Activated CD8-positive, alpha-beta memory T cell treated with anti-CD3 and anti-CD28 coated beads, Interleukin-2, amount 50 U/mL, for 4 hours (primary cell): ENCODE measurements at regions not wholly inside any gene's neighbourhood (a gene's known extent, or its start where the extent isn't known, plus 50 kb on each side); places are given as distances from the start of the nearest gene placed in this dataset.

Source experiments
- DNase-seq: peaks from one replicate; pipeline ENCODE4 v3.0.0-alpha.2; 2020

DNA sequence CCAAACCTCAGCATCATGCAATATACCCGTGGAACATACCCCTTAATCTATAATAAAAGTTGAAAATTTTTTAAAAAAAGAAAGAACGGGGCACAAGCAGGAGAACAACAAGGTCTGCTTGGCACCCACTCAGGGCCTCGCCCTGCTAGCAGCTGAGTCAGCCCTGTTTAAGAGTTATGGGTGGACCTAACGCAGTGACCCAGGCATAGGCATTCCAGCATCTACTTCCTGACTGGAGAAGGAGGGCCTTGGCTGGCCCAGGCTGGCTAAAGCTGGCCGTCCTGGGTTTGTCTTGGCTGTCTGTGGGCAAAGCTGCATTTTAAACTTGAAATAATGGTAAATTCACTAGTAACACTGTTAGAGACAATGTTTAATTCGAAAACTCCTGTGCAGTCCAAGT is 236.7 kb upstream of the PGRMC2 start:
- no peak for DNase-seq

GRCh38 chr4:128521648-128522111 is 234.1 kb upstream of the PGRMC2 start:
- no peak for DNase-seq

GRCh38 chr4:128521156-128521555 is 233.5 kb upstream of the PGRMC2 start:
- DNase-seq = no peak

DNA sequence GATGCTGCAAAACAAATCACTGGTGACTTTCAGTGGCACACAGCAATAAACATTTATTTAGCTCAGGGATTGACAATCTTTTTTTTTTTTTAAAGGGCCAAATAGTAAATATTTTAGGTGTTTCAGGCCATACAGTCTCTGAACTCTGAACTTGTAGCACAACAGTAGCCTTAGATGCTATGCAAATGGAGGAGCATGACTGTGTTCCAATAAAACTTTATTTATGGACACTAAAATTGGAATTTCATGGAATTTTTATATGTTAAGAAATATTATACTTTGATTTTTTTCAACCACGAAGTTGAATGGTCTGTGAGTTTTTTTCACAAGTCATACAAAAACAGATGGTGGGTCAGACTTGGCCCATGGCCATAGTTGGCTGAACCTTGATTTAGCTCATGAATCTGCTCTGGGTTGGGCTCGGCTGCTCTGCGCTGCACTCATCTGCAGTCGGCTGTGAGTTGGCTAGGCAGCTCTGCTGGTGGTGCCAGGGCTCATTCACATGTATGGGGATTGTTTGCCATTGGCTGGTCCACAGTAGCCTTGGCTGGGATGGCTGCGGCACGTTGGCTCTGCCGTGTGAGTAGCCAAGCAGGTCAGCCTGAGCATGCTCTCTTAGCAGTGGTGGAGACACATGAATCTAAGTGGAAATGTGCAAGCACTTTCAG is 231.7 kb upstream of the PGRMC2 start:
- DNase-seq = no peak

- no peak for DNase-seq
Measured at GRCh38 chr4:128517739-128518510, 230.3 kb upstream of the PGRMC2 start.

DNA sequence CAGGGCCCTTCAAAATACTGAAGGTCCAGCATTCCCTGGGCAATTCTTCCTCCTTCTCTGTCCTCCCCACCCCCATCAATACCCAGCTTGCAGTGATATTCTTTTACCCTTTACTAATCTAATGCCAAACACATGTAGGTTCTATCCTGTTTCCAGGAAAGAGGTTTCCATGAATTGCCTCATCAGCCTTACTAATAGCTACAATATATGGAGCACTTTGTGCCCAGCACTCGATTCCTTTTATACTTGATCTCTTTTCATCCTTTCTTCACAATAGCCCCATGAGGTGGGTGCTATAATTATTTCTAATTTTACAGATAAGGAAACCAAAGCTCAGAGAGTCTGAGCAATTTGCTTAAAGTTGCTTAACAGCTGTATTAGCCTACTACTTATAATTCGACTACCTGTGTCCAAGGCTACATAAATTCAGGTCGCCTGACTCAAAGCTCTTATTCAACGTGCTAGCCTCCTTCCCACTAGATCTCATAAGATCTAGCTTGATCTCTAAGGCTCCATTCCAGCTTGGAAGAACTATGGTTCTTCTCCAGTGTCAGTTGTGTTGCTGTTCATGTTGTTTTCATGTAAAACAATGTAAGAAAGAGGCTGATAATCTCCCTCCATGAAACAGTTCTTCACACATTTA is 229.6 kb upstream of the PGRMC2 start:
- no peak for DNase-seq

- no peak for DNase-seq
Measured at GRCh38 chr4:128516301-128516969, 228.8 kb upstream of the PGRMC2 start.

DNA sequence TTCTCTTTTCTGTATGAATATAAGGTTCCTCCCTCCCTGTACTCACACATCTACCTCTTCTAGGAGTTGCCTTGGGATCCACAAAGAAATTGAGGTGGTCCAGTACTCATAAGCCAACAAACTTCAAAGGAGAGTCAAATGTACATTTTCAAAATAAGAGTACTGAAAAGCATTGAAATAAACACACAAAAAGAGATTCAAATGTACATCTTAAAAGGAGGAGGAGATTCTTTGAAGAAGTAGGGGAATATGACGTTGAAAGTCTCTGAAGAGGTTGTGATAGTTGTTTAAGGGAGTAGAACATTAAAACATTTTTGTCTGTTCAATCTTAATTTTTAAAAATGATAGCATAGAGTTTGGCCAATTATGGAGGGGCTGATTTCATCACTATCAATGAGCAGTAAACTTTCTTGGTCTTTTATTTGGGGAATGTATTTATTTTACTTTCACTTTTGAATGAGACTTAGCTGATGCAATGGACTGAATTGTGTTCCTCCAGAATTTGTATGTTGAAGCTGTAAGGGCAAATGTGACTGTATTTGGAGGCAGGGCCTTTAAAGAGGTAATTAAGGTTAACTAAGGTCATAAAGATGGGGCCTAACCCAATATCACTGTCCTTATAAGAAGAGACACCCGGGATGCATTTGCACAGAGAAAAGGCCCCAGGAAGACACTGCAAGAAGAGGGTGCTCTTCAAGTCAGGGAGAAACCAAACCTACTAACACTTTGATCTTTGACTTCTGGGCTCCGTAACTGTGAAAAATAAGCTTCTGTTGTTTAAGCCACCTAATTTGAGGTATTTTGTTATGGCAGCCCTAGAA is 226.3 kb upstream of the PGRMC2 start:
- no peak for DNase-seq

DNA sequence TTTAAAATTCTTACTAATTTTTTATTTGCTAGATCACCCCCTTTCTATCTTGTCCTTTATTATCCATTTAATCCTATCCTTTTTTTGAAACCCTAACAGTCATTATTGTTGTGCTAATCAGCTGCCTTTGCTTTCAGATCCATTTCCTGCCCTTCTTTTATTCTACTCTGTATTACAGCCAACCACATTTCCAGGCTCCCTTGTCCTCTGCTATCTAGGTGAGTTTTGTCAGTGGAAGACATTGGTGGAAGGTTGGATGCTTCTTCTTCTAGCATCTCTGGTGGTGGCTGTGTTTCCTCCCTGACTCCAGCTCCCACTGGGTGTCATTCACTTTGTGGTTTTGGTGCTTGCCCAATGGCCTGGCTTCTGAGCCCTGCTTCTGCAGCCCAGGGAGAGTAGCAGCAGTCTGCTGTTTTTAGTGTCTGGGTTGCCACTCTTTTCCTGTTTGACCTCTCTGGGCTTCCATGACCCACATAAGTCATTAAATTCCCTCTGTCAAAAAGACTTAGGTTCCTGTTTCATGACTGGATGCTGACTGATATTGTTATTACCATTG is 225.2 kb upstream of the PGRMC2 start:
- no peak for DNase-seq

DNA sequence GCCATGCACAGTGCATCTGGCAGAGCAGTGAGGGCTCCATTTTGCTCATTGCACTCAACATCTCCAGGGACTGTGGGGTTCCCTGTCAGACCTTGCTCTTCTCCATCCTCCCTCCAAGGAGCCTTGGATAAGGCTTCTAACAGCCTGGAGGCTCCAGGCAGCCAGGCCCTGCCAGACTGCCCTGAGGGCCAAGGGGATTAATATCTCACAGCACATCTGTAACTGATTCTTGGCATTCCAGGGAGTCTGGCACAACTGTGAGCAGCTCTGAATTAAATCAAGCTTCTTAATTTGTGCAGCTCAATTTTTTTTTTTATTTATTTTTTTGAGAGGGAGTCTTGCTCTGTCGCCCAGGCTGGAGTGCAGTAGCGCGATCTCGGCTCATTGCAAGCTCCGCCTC is 224.5 kb upstream of the PGRMC2 start:
- DNase-seq = no peak

DNA sequence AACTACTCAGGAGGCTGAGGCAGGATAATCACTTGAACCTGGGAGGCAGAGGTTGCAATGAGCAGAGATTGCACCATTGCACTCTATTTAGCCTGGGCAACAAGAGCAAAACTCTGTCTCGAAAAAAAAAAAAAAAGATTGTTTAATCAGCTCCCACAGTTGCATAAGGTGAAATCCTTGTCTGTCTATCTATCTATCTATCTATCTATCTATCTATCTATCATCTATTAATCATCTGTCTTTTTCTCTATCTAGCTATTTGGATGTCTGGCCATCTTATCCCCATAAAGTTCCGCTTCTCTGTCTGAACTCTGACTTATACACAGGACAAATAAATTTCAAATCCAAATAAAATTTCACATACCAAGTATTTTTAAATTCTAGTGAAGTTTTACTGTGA is 223.2 kb upstream of the PGRMC2 start:
- DNase-seq = no peak

DNA sequence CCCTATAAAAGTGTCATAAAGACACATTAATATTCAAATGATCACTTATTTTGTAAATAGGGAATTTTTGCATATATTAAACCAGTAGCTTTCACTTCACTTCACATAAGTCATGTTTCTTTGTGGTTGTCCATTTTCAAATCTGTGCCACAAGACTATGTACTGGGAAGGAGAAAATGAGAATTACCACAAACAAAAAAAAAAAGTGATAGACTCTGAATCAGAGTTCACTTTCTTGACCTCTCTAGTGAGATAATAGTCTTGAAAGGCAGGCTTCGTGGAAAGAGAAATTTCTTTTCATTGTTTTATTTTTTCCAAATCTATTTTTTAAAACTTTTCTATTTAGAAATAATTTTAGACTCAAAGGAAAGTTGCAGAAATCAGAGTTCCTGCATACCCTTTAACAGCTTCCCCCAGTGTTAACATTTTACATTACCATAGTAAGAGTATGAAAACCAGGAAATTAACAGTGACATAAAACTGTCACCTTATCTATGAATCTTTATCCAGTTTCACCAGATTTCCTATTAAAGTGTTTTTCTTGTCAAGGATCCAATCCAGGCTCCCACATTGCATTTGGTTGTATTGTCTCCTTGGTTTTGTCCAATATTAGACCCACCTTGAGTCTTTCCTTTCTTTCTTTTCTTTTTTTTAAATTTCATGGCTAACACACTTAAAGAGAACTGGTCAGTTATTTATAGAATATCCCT is 215.4 kb upstream of the PGRMC2 start:
- no peak for DNase-seq

- no peak for DNase-seq
Measured at GRCh38 chr4:128501239-128501638, 213.6 kb upstream of the PGRMC2 start.

DNA sequence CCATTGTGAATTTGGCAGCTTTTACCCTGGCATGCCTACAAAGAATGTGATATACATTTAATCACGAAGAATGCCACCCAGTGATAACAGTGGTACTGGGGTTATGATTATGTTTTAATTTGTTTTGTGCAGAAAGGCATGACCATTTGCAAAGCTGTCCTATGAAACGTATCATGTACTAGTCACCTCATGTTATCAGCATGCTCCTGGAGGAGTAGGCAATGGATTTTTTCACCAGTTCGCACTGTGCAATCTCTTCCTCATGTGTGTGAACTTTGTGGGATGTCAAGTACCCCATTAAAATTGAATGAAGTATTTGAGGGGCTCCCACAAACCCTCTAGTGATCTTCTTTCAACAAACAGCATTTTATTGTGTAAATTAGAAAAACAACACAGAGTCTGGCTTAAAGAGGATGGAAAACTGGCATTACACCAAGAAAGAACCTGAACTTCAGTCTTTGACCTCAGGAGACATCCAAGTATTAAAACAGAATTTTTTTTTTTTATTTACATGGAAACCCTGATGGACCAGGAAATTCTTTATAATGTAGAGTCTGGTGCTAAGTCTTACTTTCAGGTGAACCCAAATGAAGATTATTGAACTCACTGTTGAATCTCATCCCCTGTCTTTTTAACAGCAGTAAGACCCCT is 200.6 kb upstream of the PGRMC2 start:
- DNase-seq = no peak

- DNase-seq = no peak
Measured at GRCh38 chr4:128484896-128485295, 197.3 kb upstream of the PGRMC2 start.

DNA sequence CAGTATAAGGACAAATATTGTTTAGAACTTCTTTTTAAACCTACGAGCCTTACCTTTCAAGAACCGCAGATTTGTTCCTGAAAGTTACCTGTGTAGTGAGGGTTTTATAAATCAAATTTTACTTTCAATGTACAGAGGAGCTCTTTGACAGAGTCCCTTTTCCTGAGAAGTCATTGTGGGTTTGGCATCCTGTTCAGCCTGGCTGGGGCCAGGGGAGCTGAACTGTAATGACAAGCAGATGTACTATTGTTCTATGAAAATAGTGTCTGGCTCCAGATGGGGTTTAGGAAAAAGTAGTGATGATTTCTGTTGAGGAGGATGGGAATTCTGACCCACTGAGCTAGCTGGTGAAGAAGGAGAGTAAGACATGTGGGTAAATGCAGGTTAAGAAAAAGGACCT is 196.2 kb upstream of the PGRMC2 start:
- DNase-seq = no peak

GRCh38 chr4:128483041-128483440 is 195.4 kb upstream of the PGRMC2 start:
- DNase-seq = no peak

DNA sequence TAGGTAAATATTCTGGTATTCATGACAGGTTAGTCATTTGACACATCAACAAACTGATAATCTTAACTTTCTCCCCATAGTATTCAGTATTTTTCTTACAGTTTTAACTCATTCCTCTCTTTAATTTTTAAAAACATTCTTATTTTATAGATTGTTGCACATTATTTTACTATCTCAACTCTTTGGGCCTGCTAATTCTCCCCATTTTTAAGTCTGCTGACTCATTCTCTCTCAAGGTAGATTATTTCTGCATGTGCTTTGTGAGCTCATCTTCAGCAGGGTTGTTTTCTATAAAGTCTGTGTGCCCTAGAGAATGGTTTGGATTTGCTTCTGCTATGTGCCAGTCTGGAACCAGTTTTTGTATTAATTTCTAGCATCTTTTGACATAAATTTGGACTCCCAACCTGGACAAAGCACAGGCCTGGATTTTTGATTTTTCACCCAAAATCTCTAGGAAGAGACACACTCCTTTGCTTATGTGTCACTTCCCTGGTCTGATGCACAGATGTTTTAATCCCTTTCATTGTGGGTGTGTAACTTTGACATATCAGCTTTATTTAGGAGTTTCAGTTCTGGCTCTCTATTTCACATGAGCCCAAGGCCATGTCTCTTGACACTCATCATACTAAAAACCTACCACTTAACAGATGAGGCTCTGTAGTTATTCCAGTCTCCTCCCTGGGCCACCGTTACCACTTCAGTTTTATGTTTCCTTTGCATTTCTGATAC is 194.3 kb upstream of the PGRMC2 start:
- DNase-seq = no peak

DNA sequence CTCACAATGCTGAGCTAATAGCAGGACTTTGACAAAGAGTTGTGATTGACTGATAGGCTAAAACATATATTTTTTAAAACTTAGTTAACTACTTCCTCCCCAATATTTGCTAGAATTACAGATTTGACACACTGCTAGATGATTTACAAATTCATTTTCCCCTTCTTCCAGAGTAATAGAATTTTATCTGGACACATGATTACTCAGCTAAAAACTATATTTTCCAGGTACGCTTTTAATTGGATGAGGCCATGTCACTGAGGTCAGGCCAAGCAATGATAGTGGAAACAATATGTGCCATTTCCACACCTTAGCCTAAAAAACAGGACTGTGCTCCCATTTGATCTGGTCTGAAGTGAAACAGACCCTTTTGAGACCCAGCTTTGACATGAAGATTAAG is 193.3 kb upstream of the PGRMC2 start:
- DNase-seq = no peak

- no peak for DNase-seq
Measured at GRCh38 chr4:128477540-128477939, 189.9 kb upstream of the PGRMC2 start.
